GM13976 (cell line): ENCODE measurements at regions not wholly inside any gene's neighbourhood (a gene's known extent, or its start where the extent isn't known, plus 50 kb on each side); places are given as distances from the start of the nearest gene placed in this dataset.

Source experiments
- DNase-seq: peaks from one replicate; pipeline ENCODE4 v3.0.0; 2012; ENCODE audit warnings: low spot score
- CTCF ChIP-seq: IDR thresholded peaks from 2 replicates; pipeline ENCODE4 v1.5.1; 2012; ENCODE audit warnings: borderline replicate concordance, mild to moderate bottlenecking; ENCODE audit not compliant: insufficient read depth; ENCODE audit errors: extremely low read depth, missing control alignments, control extremely low read depth
- in situ Hi-C: fragments of 300-500 bp; cut with MboI; formaldehyde crosslinking; loops from one replicate; pipeline ENCODE4 v1.12.0; 2022; ENCODE audit warnings: low sequenced_read_pairs, mixed read lengths, inconsistent platforms; ENCODE audit not compliant: unreplicated experiment

GRCh38 chrX:34381241-34381640 lies 249.1 kb upstream of the FAM47A start:
- TF ChIP-seq CTCF, result no peak
- in situ Hi-C loops, result no loop called here
- DNase-seq, result no peak

- in situ Hi-C loops, result no loop called here
- DNase-seq, result no peak
- no peak for TF ChIP-seq CTCF
Observed at GRCh38 chrX:34379891-34380290, 247.8 kb upstream of the FAM47A start.

- no peak for TF ChIP-seq CTCF
- in situ Hi-C loops, result no loop called here
- DNase-seq, result no peak
Observed at GRCh38 chrX:34377645-34378044, 245.5 kb upstream of the FAM47A start.

- in situ Hi-C loops, result no loop called here
- no peak for DNase-seq
- no peak for TF ChIP-seq CTCF
Observed at GRCh38 chrX:34371754-34372153, 239.6 kb upstream of the FAM47A start.

- no peak for DNase-seq
- TF ChIP-seq CTCF, result no peak
- in situ Hi-C loops, result no loop called here
Observed at GRCh38 chrX:34365471-34365870, 233.4 kb upstream of the FAM47A start.

GRCh38 chrX:34350561-34351335 lies 218.6 kb upstream of the FAM47A start:
- no peak for DNase-seq
- in situ Hi-C loops, result no loop called here
- TF ChIP-seq CTCF, result no peak
